Posterior cingulate gyrus (tissue), 11 donors: ENCODE measurements at regions not wholly inside any gene's neighbourhood (a gene's known extent, or its start where the extent isn't known, plus 50 kb on each side); places are given as distances from the start of the nearest gene placed in this dataset.
"Not testable (repeated sequence)": the region's sequence is repeated elsewhere in the genome, so short reads cannot be mapped to it uniquely, and the experiment has no call there.

ENCODE experiments used
- DNase-seq, 10 donors: peaks; one replicate each; pipeline versions ENCODE4 v3.0.0 to v3.0.0-alpha.2; 2020 to 2021; ENCODE audit warnings: mixed read lengths in 3 of 10
- intact Hi-C: fragments of 100-400 bp; cut with DNase I; formaldehyde crosslinking; loops from one replicate; pipeline ENCODE4 v1.15.1; 2023

DNA sequence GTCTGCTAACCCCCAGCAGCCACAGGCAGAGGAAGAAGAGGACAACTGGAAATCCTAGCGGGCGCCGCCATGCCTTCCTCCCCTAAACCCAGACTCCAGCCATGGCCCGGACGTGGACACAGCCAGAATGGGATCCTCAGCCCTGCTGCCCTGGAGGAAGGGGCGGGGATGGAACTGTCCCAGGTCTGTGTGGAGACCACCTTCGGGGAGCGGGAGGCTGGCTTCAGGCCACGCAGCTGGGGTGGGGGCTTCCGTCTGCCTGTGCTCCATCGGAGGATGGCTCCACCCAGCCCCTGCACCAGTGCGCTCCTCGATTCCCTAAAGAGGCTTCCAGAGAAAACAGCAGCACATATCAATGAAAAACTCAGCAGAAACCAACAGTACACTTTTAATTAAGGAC lies 190.4 kb downstream of the KLRB1 start:
- intact Hi-C loops, result not testable (repeated sequence)

GRCh38 chr12:9416346-9416745 lies 191.4 kb downstream of the KLRB1 start:
- DNase-seq, result peak in 2 of 10 donors; percentile 68 to 70
- intact Hi-C loops, result not testable (repeated sequence)

More for the DNA sequence above, 190.4 kb downstream of the KLRB1 start:
- peak in 1 of 10 donors; percentile 81 for DNase-seq

DNA sequence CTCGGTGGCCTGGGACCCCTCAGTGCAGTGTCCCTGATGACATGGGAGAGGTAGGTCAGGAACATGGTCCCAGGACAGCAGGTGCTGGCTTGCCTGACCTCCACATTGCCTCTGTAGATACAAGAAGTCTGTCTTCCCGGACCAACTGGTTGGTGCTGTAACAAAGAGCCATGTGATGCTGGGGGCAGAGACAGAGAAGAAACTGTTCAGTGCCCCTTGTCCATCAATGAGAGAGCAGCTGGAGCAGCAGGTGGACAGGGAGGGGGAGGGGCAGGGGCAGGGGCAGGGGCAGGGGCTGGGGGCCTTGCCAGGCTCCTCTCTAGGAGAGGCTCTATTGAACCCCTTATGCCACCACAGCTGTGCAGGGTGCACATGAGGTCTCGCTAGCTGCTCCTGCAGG lies 191.8 kb downstream of the KLRB1 start:
- DNase-seq, result peak in 1 of 10 donors; percentile 33
- intact Hi-C loops, result not testable (repeated sequence)

DNA sequence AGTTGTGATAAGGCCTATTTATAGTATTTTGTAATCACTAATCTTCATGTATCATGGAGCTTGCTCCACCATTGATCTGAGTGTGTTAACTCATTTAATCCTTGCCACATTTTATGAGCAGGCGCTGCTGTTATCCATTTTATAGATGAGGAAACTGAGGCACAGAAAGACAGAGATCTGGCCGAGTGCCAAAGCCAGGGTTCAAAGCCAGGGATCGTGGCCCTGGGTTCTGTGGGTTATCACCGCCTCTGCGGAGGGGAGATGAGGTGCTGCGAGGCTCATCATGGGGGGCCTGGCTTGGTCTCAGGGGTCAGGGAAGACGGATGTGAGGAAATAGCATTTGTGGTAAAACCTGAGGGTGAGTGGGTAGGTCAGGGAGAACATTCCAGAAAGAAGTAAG lies 193.9 kb downstream of the KLRB1 start:
- peak in 1 of 10 donors; percentile 36 for DNase-seq
- intact Hi-C loops, result not testable (repeated sequence)

DNA sequence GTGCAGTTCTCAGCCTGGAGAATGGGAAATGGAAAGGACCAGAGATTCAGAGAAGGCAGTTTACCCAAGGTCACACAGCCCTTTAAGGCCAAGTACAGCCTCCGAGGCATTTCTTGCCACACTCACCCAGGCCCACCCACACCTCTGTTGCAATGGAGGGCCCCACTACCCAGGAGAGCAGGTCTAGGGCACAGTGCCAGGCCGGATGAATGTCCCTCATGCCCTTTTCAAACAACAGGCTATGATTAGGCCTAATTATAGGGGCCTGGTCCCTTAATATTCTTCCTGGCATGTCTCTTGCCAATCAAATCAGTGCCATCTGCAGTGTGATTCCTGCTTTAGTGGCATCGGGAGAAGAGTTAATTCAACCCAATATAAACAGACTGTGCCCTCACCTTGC lies 195.3 kb downstream of the KLRB1 start:
- intact Hi-C loops, result not testable (repeated sequence)
- peak in 1 of 10 donors; percentile 43 for DNase-seq

GRCh38 chr12:9411616-9412268 lies 196.0 kb downstream of the KLRB1 start:
- DNase-seq, result peak in 1 of 10 donors; percentile 24
- intact Hi-C loops, result not testable (repeated sequence)

GRCh38 chr12:9407425-9407748 lies 199.2 kb upstream of the PZP start:
- peak in 1 of 10 donors; percentile 18 for DNase-seq
- intact Hi-C loops, result not testable (repeated sequence)

DNA sequence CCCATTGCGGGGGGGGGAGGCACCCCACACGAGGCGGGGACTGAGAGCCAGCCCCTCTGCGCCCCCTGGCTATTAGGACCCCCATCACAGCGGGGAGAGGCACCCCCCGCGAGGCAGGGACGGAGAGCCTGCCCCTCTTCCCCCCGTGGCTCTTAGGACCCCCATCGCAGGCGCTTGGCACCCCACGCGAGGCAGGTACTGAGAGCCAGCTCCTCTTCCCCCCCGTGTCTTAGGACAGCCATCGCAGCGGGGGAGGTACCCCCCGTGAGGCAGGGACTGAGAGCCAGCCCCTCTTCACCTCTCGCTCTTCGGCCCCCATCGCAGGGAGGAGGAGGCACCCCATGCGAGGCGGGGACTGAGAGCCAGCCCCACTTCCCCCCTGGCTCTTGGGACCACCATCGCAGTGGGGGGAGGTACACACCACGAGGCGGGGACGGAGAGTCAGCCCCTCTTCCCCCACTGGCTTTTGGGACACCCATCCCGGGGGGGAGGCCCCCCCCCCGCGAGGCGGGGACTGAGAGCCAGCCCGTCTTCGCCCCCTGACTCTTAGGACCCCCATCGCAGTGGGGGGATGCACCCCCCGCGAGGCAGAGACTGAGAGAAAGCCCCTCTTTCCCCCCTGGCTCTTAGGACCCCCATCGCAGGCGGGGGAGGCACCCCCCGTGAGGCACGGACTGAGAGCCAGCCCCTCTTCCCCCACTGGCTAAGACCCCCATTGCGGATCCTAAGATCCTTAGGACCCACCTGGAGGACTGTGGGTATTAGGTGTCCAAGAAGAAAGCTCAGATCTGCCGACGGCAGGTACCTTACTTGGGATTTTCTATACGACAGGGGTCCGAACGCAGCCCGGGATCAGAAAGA lies 198.6 kb upstream of the PZP start:
- intact Hi-C loops, result no loop called here
- DNase-seq, result peak in 2 of 10 donors; percentile 49 to 72

GRCh38 chr12:9405886-9406563 lies 197.8 kb upstream of the PZP start:
- intact Hi-C loops, result no loop called here
- peak in 1 of 10 donors; percentile 57 for DNase-seq

DNA sequence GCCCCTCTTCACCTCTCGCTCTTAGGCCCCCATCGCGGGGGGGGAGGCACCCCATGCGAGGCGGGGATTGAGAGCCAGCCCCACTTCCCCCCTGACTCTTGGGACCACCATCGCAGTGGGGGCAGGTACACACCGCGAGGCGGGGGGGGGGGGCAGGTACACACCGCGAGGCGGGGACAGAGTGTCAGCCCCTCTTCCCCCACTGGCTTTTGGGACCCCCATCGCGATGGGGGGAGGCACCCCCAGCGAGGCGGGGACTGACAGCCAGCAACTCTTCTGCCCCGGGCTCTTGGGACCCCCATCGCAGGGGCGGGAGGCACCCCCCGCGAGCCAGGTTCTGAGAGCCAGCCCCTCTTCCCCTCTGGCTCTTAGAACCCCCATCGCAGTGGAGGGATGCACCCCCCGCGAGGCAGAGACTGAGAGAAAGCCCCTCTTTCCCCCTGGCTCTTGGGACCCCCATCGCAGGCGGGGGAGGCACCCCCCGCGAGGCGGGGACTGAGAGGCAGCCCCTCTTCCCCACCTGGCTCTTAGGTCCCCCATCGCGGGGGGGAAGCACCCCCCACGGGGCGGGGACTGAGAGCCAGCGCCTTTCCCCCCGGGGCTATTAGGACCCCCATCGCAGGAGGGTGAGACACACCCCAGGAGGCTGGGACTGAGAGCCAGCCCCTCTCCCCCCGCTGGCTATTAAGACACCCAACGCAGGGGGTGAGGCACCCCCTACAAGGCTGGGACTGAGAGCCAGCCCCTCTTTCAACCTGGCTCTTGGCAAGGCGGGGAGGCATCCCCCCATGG lies 196.5 kb upstream of the PZP start:
- peak in 1 of 10 donors; percentile 67 for DNase-seq
- intact Hi-C loops, result no loop called here

DNA sequence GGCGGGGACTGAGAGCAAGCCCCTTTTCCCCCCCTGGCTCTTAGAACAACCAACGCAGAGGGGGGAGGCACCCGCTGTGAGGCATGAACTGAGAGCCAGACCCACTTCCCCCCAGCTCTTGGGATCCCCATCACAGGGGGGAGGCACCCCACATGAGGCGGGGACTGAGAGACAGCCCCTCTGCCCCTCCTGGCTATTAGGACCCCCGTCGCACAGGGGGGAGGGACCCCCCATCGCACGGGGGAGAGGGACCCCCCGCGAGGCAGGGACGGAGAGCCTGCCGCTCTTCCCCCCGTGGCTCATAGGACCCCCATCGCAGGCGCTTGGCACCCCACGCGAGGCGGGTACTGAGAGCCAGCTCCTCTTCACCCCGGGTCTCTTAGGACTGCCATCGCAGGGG lies 195.8 kb upstream of the PZP start:
- no peak for DNase-seq
- intact Hi-C loops, result no loop called here

GRCh38 chr12:9402432-9403040 lies 194.3 kb upstream of the PZP start:
- intact Hi-C loops, result not testable (repeated sequence)
- peak in 1 of 10 donors; percentile 69 for DNase-seq

- intact Hi-C loops, result not testable (repeated sequence)
- peak in 1 of 10 donors; percentile 34 for DNase-seq
Measured at GRCh38 chr12:9396367-9396766, 188.2 kb upstream of the PZP start.

GRCh38 chr12:9395220-9395619 lies 187.0 kb upstream of the PZP start:
- DNase-seq, intact Hi-C loops: not testable (repeated sequence)

DNA sequence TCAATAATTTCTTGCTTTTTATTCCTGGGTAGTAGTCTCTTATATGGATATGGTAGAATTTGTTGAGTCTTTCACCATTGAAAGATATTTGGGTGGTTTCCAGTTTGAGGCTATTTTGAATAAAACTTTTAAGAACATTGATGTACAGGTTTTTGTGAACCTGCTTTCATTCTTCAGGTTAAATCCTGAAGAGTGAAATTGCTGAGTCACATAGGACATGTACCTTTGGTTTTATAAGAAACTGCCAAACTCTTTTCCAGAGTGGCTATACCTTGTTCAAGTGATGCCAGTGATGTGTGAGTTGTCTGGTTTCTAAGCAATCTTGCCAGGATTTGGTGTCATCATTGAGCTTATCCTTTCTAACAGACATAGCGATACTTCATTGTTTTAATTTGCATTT lies 184.6 kb upstream of the PZP start:
- intact Hi-C loops, result no loop called here

DNA sequence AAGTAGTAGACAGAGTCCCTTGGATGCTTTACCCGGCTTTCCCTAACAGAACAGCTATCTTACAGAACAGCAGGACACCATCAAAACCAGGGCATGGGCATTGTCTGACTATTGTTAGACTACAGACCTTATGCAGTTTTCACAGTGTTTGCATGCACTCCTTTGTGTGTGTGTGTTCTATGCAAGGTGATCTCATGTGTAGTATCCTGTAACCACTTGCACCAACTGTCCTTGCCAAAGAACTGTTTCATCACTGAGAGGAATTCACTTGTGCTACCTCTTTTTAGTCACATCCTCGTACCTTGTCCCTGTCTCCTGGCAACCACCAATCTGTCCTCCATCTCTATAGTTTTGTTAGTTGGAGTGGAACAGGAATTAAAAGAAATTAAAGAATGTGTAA lies 183.6 kb upstream of the PZP start:
- no peak for DNase-seq
- intact Hi-C loops, result no loop called here

More for the DNA sequence above, 184.6 kb upstream of the PZP start:
- DNase-seq, result no peak

- DNase-seq, result no peak
- intact Hi-C loops, result no loop called here
Measured at GRCh38 chr12:9390761-9391160, 182.6 kb upstream of the PZP start.

DNA sequence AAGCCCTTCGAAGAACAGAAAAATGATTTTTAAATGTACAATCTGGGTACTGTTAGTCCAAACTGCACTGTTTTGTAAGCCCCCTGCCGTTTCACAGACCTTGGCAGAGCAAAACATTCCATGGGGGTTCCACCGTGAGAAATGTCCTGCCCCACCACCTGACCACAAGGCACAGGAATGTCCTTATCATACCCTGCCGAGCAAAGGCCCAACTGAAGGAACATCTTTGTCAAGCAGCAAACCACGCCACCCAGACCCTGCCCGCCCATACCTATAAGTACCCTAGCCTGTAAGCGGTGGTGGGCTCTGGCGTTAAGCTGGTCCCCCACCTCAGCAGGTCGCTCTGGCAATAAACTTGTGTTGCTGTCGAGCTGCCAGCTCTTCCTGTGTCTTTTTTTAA lies 181.6 kb upstream of the PZP start:
- DNase-seq, result no peak
- intact Hi-C loops, result no loop called here

DNA sequence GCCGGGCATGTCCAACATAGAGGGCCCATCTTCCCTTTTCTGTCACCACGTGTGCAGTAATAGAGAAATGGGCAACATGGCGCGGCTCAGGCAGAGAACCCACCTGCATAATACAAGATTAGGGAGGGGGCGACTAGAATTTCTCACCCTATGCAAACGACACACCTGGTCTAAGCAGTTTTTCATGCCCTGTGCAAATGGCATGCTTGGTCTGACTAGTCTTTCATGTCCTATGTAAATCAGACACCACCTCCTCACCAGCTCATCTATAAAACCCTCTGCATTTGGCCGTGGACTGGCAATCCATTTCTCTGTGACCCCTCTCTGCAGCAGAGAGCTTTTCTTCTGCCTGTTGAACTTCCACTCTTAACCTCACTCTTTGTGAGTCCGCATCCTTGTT lies 180.2 kb upstream of the PZP start:
- DNase-seq, result peak in 1 of 10 donors; percentile 42
- intact Hi-C loops, result no loop called here

GRCh38 chr12:9387450-9387849 lies 179.3 kb upstream of the PZP start:
- intact Hi-C loops, result no loop called here
- no peak for DNase-seq
